ENCODE measurements at regions not wholly inside any gene's neighbourhood (a gene's known extent, or its start where the extent isn't known, plus 50 kb on each side); places are given as distances from the start of the nearest gene placed in this dataset.

GRCh38 chr3:27533718-27534573 lies 49.8 kb upstream of the SLC4A7 start (continued):
- TF ChIP-seq PRDM4 (CRISPR knock-in tag; IDR thresholded peaks at IDR 0.05; ENCODE audit: borderline replicate concordance) (no peak), ZBTB8A (CRISPR knock-in tag; IDR thresholded peaks at IDR 0.05; ENCODE audit: borderline replicate concordance, low read depth) (no peak), SP4 (CRISPR knock-in tag; IDR thresholded peaks at IDR 0.05) (peak; percentile 20; the same call in 1 of the 2 replicates), FOXO1 (CRISPR knock-in tag; IDR thresholded peaks at IDR 0.05) (peak; percentile 26; the same call in 1 of the 2 replicates), ZNF674 (CRISPR knock-in tag; IDR thresholded peaks at IDR 0.05; ENCODE audit: low read depth) (no peak), KLF13 (CRISPR knock-in tag; IDR thresholded peaks at IDR 0.05) (no peak), RXRA (CRISPR knock-in tag; IDR thresholded peaks at IDR 0.05) (no peak), DMAP1 (CRISPR knock-in tag; IDR thresholded peaks at IDR 0.05) (no peak), HOXA3 (CRISPR knock-in tag; IDR thresholded peaks at IDR 0.05) (no peak), TBX3 (IDR thresholded peaks at IDR 0.05; ENCODE audit: borderline replicate concordance) (peak; percentile 82; the same call in 1 of the 2 replicates), RXRB (CRISPR knock-in tag; IDR thresholded peaks at IDR 0.05; ENCODE audit: borderline replicate concordance) (peak; percentile 53; the same call in 1 of the 2 replicates), ZNF557 (CRISPR knock-in tag; IDR thresholded peaks at IDR 0.05) (no peak), TCF7 (IDR thresholded peaks at IDR 0.05; ENCODE audit: low read depth) (peak; percentile 28; the same call in 1 of the 2 replicates), FOSL1 (CRISPR knock-in tag; IDR thresholded peaks at IDR 0.05; ENCODE audit: borderline replicate concordance) (peak; percentile 80), YY1 (IDR thresholded peaks at IDR 0.05; ENCODE audit: insufficient read depth, insufficient replicate concordance, low read depth, low read length) (peak; percentile 27), ZNF713 (CRISPR knock-in tag; IDR thresholded peaks at IDR 0.05) (no peak), HIVEP1 (CRISPR knock-in tag; IDR thresholded peaks at IDR 0.05) (no peak), XBP1 (CRISPR knock-in tag; IDR thresholded peaks at IDR 0.05) (no peak), FOXP1 (IDR thresholded peaks at IDR 0.05) (no peak), FOXP1 (CRISPR knock-in tag; IDR thresholded peaks at IDR 0.05) (peak; percentile 62; the same call in 1 of the 2 replicates), ZNF788 (CRISPR knock-in tag; IDR thresholded peaks at IDR 0.05; ENCODE audit: borderline replicate concordance) (no peak), ZNF501 (CRISPR knock-in tag; IDR thresholded peaks at IDR 0.05) (no peak), GATAD2A (CRISPR knock-in tag; IDR thresholded peaks at IDR 0.05) (peak; percentile 46), SP2 (CRISPR knock-in tag; IDR thresholded peaks at IDR 0.05) (no peak), ATF7-NPFF (CRISPR knock-in tag; IDR thresholded peaks at IDR 0.05; ENCODE audit: low read depth) (no peak), SKI (IDR thresholded peaks at IDR 0.05; ENCODE audit: partially characterized antibody) (peak; percentile 47), ZFY (CRISPR knock-in tag; IDR thresholded peaks at IDR 0.05) (no peak)
- TF ChIP-seq, protein P1, sequence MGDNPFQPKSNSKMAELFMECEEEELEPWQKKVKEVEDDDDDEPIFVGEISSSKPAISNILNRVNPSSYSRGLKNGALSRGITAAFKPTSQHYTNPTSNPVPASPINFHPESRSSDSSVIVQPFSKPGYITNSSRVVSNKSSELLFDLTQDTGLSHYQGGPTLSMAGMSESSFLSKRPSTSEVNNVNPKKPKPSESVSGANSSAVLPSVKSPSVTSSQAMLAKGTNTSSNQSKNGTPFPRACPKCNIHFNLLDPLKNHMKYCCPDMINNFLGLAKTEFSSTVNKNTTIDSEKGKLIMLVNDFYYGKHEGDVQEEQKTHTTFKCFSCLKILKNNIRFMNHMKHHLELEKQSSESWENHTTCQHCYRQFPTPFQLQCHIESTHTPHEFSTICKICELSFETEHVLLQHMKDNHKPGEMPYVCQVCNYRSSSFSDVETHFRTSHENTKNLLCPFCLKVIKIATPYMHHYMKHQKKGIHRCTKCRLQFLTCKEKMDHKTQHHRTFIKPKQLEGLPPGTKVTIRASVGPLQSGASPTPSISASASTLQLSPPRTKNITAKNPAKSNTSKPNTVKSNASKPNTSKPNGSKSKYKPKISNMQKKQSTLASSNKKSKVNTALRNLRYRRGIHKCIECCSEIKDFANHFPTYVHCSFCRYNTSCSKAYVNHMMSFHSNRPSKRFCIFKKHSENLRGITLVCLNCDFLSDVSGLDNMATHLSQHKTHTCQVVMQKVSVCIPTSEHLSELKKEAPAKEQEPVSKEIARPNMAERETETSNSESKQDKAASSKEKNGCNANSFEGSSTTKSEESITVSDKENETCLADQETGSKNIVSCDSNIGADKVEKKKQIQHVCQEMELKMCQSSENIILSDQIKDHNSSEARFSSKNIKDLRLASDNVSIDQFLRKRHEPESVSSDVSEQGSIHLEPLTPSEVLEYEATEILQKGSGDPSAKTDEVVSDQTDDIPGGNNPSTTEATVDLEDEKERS (CRISPR knock-in tag; IDR thresholded peaks at IDR 0.05) = peak; percentile 34; the same call in 1 of the 2 replicates
